Endothelial cell of umbilical vein (primary cell): ENCODE measurements at regions not wholly inside any gene's neighbourhood (a gene's known extent, or its start where the extent isn't known, plus 50 kb on each side); places are given as distances from the start of the nearest gene placed in this dataset.

Experiments used
- BruUV-seq: library from RNA; stranded (reverse); fragments of 400-500 nt; replicated peaks from 2 replicates; lab custom pipeline; 2021; lab: Mats Ljungman, UMichigan
- CTCF ChIA-PET: fragments of 300-600, 350-600 bp; sonication (Branson Sonifier 250); formaldehyde crosslinking; loops from one replicate; lab custom pipeline; 2021; ENCODE audit warnings: antibody characterized with exemption, inconsistent platforms; lab: Charles Lee
- POLR2A ChIA-PET: fragments of 300-600, 350-600 bp; sonication (Branson Sonifier 250); formaldehyde crosslinking; loops from one replicate; lab custom pipeline; 2021; ENCODE audit warnings: antibody characterized with exemption, inconsistent platforms; lab: Charles Lee
- DNase-seq: peaks from one replicate; pipeline ENCODE4 v3.0.0-alpha.2; 2011; ENCODE audit warnings: low read depth, low spot score
- FAIRE-seq: peaks from 2 replicates; lab custom pipeline; 2011; peaks lifted over from hg19 to GRCh38; lab: Jason Lieb, UNC
- H2AFZ ChIP-seq: 2 replicates; pipeline ENCODE4 v1.6.0; 2012; ENCODE audit warnings: low read depth, low read length, control low read depth, inconsistent platforms
- H3K27ac ChIP-seq: 2 replicates; pipeline ENCODE4 v1.5.1; 2011; ENCODE audit warnings: low read depth, mild to moderate bottlenecking, control low read depth, low read length, moderate library complexity; ENCODE audit not compliant: insufficient read depth
- H3K27me3 ChIP-seq, 2 experiments: 2 replicates each; pipeline versions ENCODE4 v1.6.0 to v1.6.1; 2011; ENCODE audit warnings: low read length in 2 of 2, mixed read lengths in 1 of 2; ENCODE audit not compliant: control insufficient read depth in 2 of 2, insufficient read depth in 2 of 2
- H3K36me3 ChIP-seq, 2 experiments: 2 replicates in 1 of 2; 3 replicates in 1 of 2; pipeline ENCODE4 v1.5.1; 2011; ENCODE audit warnings: low read length in 2 of 2, mild to moderate bottlenecking in 1 of 2, moderate library complexity in 1 of 2; ENCODE audit not compliant: control insufficient read depth in 2 of 2, insufficient read depth in 2 of 2; ENCODE audit errors: extremely low read depth in 1 of 2
- H3K4me1 ChIP-seq: 3 replicates; pipeline ENCODE4 v1.5.1; 2011; ENCODE audit warnings: mild to moderate bottlenecking, low read length; ENCODE audit not compliant: control insufficient read depth, insufficient read depth; ENCODE audit errors: extremely low read depth
- H3K4me2 ChIP-seq: 2 replicates; pipeline ENCODE4 v1.6.1; 2011; ENCODE audit warnings: low read length, control low read depth, mixed read lengths; ENCODE audit not compliant: insufficient read depth
- H3K4me3 ChIP-seq, 3 experiments: fragments of 200-600 bp in 1 of 3; sonication (generic), shearing (Covaris generic) in 1 of 3; replicated peaks in 1 of 3; 2 replicates each; pipeline ENCODE4 v1.5.1; 2011 to 2016; ENCODE audit warnings: control low read depth in 3 of 3, low read length in 3 of 3, mild to moderate bottlenecking in 2 of 3, inconsistent platforms in 1 of 3, low read depth in 1 of 3, moderate library complexity in 1 of 3; ENCODE audit not compliant: insufficient read depth in 1 of 3
- H3K79me2 ChIP-seq: 2 replicates; pipeline ENCODE4 v1.6.0; 2012; ENCODE audit warnings: low read length, inconsistent platforms; ENCODE audit not compliant: control insufficient read depth, insufficient read depth
- H3K9ac ChIP-seq: replicated peaks from 2 replicates; pipeline ENCODE3; 2011; ENCODE audit warnings: low read length, control low read depth; ENCODE audit not compliant: insufficient read depth; ENCODE audit errors: extremely low read depth
- H3K9me1 ChIP-seq: replicated peaks from 3 replicates; pipeline ENCODE4 v1.6.0; 2011; ENCODE audit warnings: mild to moderate bottlenecking, low read length; ENCODE audit not compliant: control insufficient read depth, insufficient read depth; ENCODE audit errors: extremely low read depth
- H3K9me3 ChIP-seq: replicated peaks from 2 replicates; pipeline ENCODE4 v1.5.1; 2012; ENCODE audit warnings: low read length, inconsistent platforms; ENCODE audit not compliant: control insufficient read depth, insufficient read depth
- H4K20me1 ChIP-seq: replicated peaks from 2 replicates; pipeline ENCODE3; 2011; ENCODE audit warnings: mild to moderate bottlenecking, low read length; ENCODE audit not compliant: control insufficient read depth, insufficient read depth; ENCODE audit errors: extremely low read depth
- CTCF ChIP-seq, 2 donors: IDR thresholded peaks; 1 replicate in 1 of 2; 2 replicates in 1 of 2; pipeline ENCODE4 v1.5.1; 2011; ENCODE audit warnings: low read length in 2 of 2, mild to moderate bottlenecking in 2 of 2, moderate library complexity in 2 of 2, control low read depth in 1 of 2, inconsistent platforms in 1 of 2, low read depth in 1 of 2; ENCODE audit not compliant: insufficient read depth in 1 of 2; ENCODE audit errors: extremely low read depth in 1 of 2
- EZH2 ChIP-seq: IDR thresholded peaks from 2 replicates; pipeline ENCODE4 v1.6.1; 2012; ENCODE audit warnings: borderline replicate concordance, low read depth, mild to moderate bottlenecking, moderate library complexity, low read length, inconsistent platforms; ENCODE audit not compliant: severe bottlenecking
- FOS ChIP-seq: IDR thresholded peaks from 2 replicates; pipeline ENCODE4 v1.6.1; 2011; ENCODE audit warnings: mild to moderate bottlenecking, low read length, moderate library complexity, borderline replicate concordance; ENCODE audit not compliant: insufficient read depth
- GATA2 ChIP-seq: IDR thresholded peaks from 2 replicates; pipeline ENCODE4 v1.7.0; 2011; ENCODE audit warnings: low read depth, mild to moderate bottlenecking, moderate library complexity, mixed read lengths, low read length; ENCODE audit not compliant: insufficient read length, insufficient read depth
- JUN ChIP-seq: IDR thresholded peaks from 2 replicates; pipeline ENCODE4 v1.6.1; 2011; ENCODE audit warnings: borderline replicate concordance, low read depth; ENCODE audit not compliant: insufficient read length, insufficient read depth
- MAX ChIP-seq: IDR thresholded peaks from 2 replicates; pipeline ENCODE4 v1.6.1; 2011; ENCODE audit not compliant: insufficient read depth, insufficient read length
- MYC ChIP-seq: IDR thresholded peaks from one replicate; pipeline ENCODE4 v1.6.1; 2011; ENCODE audit warnings: mild to moderate bottlenecking, low read depth, low read length
- POLR2A ChIP-seq: IDR thresholded peaks from 2 replicates; pipeline ENCODE4 v1.6.1; 2012; ENCODE audit warnings: low read depth, mild to moderate bottlenecking, control low read depth, low read length
- POLR2AphosphoS5 ChIP-seq: IDR thresholded peaks from 2 replicates; pipeline ENCODE4 v1.6.1; 2012; ENCODE audit warnings: low read depth, mild to moderate bottlenecking, control low read depth, low read length, moderate library complexity; ENCODE audit not compliant: insufficient read depth
- dilution Hi-C: fragments of 300-500 bp; cut with MboI; formaldehyde crosslinking; loops from one replicate; pipeline ENCODE4 v1.15.0; 2019; ENCODE audit warnings: low sequenced_read_pairs; ENCODE audit not compliant: extremely low pct_ligation_motif_present
- intact Hi-C: fragments of 100-400 bp; cut with micrococcal nuclease; formaldehyde crosslinking; loops from one replicate; pipeline ENCODE4 v1.10.0; 2022

GRCh38 chr2:4591261-4591660 lies 887.9 kb downstream of the DCDC2C start:
- TF ChIP-seq JUN (no peak), EZH2 (no peak), GATA2 (no peak), MAX (no peak), FOS (no peak), MYC (no peak), POLR2A (no peak), POLR2AphosphoS5 (no peak), CTCF (IDR thresholded peaks at IDR 0.05; ENCODE audit: extremely low read depth in 1 of 2, insufficient read depth in 1 of 2, low read depth in 1 of 2, low read length in 2 of 2) (no peak)
- Histone ChIP-seq H4K20me1 (no peaks in the 10 kb centered on the region), H3K9ac (no peak overlapping the region), H3K4me2 (no peak overlapping the region), H2AFZ (no peak overlapping the region), H3K27ac (no peak overlapping the region), H3K4me1 (no peaks in the 10 kb centered on the region), H3K9me3 (no peaks in the 10 kb centered on the region), H3K79me2 (no peaks in the 10 kb centered on the region), H3K4me3 (no peak overlapping the region), H3K27me3 (no peaks in the 10 kb centered on the region), H3K36me3 (no peaks in the 10 kb centered on the region), H3K9me1 (no peaks in the 10 kb centered on the region)
- ChIA-PET POLR2A (no interaction called here), CTCF (no interaction called here)
- DNase-seq: no peak
- dilution Hi-C loops: no loop called here
- no TSS peak for BruUV-seq
- FAIRE-seq: no peak
- intact Hi-C loops: no loop called here
